GM18517 (cell line): ENCODE measurements at regions not wholly inside any gene's neighbourhood (a gene's known extent, or its start where the extent isn't known, plus 50 kb on each side); places are given as distances from the start of the nearest gene placed in this dataset.
"Not testable (repeated sequence)": the region's sequence is repeated elsewhere in the genome, so short reads cannot be mapped to it uniquely, and the experiment has no call there.

Source experiments
- ATAC-seq: cut with Tn5 transposase; IDR thresholded peaks from one replicate; pipeline ENCODE4 v1.9.1; 2021; ENCODE audit warnings: mild to moderate bottlenecking, moderate library complexity; ENCODE audit not compliant: unreplicated experiment

DNA sequence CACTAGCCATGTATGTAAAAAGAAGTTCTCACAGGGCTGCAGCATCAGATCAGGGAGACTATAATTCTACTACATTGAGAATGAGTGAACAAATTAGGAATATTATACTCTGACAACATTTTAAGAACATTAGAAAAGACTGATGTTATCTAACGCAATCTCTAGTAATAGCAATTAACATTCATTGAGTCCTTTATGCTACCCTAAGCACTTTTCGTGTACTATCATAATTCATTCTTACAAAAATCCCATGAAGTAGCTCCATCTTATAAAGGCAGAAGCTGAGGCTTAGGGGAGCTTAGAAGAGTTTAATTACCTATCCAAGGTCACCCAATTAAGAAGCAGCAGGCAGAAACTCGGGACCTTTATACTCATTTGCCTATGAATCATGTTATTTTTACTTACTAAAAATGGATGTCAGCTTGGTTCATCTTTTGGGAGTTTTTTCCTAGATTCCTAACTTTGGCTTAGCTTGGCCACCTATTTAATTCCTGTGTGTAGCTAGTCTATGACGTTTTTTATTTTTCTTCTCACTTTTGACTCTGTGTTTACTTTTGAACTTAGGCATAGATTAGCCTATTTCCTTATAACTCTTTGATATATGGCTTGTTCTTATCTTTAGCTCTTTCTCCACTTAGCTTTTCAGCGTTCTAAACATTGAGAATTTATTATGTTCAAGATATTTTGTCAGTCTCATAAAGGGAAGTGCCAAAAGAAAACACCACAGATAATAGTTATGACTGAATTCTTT is 333.5 kb upstream of the DCN start:
- no peak for ATAC-seq

- no peak for ATAC-seq
Observed at GRCh38 chr12:91513313-91513712, 330.7 kb upstream of the DCN start.

GRCh38 chr12:91511795-91512420 is 329.3 kb upstream of the DCN start:
- ATAC-seq = no peak

DNA sequence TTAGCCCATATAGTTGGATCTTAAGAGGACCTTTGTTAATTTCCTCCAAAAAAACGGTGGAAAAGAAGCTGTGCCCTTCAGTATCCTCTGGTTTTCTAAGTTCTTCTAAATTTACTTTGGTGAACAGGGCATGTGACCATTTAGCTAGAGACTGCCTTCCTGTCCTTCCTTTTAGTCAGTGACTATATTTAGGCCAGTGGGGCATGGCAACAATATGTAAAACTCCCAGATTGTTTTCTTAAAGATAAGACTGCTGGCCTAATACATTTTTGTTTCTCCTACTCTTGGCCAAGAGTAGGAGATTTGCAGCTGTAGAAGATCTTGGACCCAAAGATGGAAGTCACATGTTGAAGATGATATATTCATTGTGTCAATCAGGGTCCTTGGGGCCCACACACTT is 325.1 kb upstream of the DCN start:
- ATAC-seq = no peak

- no peak for ATAC-seq
Observed at GRCh38 chr12:91506452-91506851, 323.8 kb upstream of the DCN start.

GRCh38 chr12:91505006-91505405 is 322.4 kb upstream of the DCN start:
- ATAC-seq = no peak

GRCh38 chr12:91502208-91502607 is 319.6 kb upstream of the DCN start:
- no peak for ATAC-seq

GRCh38 chr12:91496337-91496736 is 313.7 kb upstream of the DCN start:
- ATAC-seq = no peak

DNA sequence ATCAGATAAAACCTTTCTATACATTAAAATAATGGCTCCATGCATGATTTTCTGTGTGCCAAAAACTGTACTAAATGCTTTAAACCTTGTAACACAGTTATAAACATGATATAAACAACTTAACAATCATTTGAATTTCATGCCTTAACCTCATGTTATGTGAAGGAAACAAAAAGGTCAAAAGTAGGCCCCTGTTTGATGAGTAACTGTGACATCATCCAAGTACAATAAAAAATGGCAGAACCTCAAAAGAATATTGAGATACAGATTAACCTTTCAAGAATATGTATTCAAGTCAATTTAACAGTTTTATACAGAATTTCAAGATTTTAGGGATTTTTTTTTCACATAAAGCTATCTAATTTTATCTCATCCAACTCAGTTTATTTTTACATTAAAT is 310.7 kb upstream of the DCN start:
- ATAC-seq = no peak

GRCh38 chr12:91492648-91493047 is 310.0 kb upstream of the DCN start:
- ATAC-seq = no peak

- no peak for ATAC-seq
Observed at GRCh38 chr12:91490667-91491311, 308.2 kb upstream of the DCN start.

GRCh38 chr12:91483471-91483985 is 300.9 kb upstream of the DCN start:
- no peak for ATAC-seq

DNA sequence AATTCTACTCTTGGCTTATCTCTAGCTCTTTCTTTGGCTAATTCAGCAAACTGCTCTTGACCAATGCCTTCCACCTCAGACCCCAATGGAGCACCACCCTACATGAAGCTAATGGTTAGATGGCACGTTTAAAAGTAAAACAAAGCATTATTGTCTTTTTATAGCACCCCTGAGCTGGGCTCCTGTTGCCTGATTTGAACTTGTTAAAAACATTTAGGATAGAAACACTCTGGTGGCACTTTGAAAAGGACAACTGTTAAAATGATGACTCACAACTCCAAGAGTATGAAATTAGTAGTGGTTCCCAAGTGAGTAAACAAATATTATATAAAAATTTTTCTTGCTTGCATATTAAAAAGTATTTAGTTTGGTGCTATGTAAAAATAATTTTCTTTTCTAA is 299.6 kb upstream of the DCN start:
- no peak for ATAC-seq

DNA sequence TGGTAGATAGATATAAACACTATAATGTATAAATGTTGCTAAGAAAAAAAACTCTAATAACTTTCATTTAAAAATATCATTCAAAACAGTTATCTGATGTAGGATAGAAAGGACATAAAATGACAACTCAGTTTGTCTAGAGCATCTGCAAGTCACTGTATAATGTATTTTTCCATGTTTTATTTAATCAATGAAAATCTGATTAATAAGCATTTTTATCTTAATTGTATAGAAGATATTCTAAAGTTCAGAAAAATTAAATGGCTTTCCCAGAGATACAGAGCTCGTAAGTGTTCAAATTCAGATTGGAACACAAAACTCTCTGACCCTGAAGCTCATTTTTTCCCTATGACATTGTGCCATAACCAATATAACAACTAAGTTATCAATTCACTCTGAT is 295.9 kb upstream of the DCN start:
- no peak for ATAC-seq

DNA sequence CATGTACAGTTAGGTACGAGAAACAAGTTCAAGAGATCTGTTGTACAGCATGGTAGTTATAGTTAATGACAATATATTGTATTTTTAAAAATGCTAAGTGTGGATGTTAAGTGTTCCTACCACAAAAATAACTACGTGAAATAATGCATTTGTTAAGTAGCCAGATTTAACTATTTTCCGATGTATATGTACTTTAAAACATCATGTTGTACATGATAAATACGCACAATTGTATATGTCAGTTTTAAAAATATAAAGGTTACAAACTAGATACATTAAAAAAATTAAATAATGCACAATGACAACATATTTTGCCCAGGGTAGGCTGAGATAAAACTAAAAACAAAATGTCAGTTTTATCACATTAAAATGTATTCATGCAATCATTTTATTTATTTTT is 285.1 kb upstream of the DCN start:
- no peak for ATAC-seq

- no peak for ATAC-seq
Observed at GRCh38 chr12:91461061-91461460, 278.4 kb upstream of the DCN start.

GRCh38 chr12:91460469-91460868 is 277.9 kb upstream of the DCN start:
- ATAC-seq = no peak

GRCh38 chr12:91455321-91455720 is 272.7 kb upstream of the DCN start:
- no peak for ATAC-seq

GRCh38 chr12:91454179-91454578 is 271.6 kb upstream of the DCN start:
- ATAC-seq = no peak

DNA sequence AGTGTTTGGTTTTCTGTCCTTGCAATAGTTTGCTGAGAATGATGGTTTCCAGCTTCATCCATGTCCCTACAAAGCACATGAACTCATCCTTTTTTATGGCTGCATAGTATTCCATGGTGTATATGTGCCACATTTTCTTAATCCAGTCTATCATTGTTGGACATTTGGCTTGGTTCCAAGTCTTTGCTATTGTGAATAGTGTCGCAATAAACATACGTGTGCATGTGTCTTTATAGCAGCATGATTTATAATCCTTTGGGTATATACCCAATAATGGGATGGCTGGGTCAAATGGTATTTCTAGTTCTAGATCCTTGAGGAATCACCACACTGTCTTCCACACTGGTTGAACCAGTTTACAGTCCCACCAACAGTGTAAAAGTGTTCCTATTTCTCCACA is 269.8 kb upstream of the DCN start:
- not testable (repeated sequence) for ATAC-seq

- ATAC-seq = no peak
Observed at GRCh38 chr12:91441993-91442952, 259.7 kb upstream of the DCN start.
